ENCODE measurements at regions not wholly inside any gene's neighbourhood (a gene's known extent, or its start where the extent isn't known, plus 50 kb on each side); places are given as distances from the start of the nearest gene placed in this dataset.

DNA sequence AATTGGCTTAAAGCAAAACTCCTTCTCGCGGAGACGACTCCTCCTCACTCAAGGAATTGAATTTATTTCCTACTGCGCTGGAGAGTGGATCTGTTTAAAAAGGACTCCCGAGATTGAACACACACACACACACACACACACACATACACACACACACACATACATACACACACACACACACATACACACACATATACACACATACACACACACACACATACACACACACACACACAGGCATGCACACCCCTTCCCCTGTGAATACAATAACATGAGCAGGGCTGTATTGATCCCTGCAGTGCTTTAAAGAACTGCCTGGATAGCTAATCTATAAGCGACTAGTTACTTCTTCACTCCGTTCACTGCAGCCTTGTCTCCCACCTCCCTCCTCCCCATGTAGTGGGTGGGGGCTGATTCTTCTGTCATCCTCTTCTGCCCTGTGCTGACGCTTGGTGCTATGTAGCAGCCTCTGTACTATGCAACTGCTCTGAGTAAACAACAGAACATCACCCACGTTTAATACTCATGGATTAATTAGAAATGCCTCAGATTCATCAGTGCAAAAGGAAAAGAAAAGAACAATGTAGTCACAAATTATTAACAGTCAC lies 549.0 kb downstream of the CDH26 start:
- DNase-seq (ENCODE audit: low read depth): no peak
- TF ChIP-seq CTCF (conservative IDR thresholded peaks at IDR 0.05; ENCODE audit: low read depth, low read length): no peak
- no peak overlapping the region for H3K4me3 ChIP-seq (ENCODE audit: low read depth, low read length)

DNA sequence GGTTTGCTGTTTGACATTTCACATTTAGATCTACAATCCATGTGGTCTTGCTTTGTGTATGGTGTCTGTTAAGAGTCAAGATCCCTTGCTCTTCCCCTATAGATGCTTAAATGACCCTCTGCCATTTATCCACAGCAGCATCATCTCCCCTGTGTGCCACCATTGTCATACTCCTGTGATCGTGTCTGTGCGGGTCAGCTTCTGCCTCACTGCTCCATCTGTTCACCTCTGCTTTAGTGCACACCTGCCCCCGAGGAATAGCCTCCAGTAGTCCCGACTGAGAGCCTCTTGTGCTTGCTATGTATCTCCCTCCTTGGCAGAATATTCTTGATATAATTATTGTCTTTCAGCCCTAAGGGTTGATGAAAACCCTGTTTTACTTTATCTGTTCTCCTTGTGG lies 551.2 kb downstream of the CDH26 start:
- H3K4me3 ChIP-seq (ENCODE audit: low read depth, low read length): no peak overlapping the region
- no peak for TF ChIP-seq CTCF (conservative IDR thresholded peaks at IDR 0.05; ENCODE audit: low read depth, low read length)
- no peak for DNase-seq (ENCODE audit: low read depth)

- no peak overlapping the region for H3K4me3 ChIP-seq (ENCODE audit: low read depth, low read length)
- TF ChIP-seq CTCF (conservative IDR thresholded peaks at IDR 0.05; ENCODE audit: low read depth, low read length): no peak
- DNase-seq (ENCODE audit: low read depth): no peak
These were observed 552.1 kb downstream of the CDH26 start for GRCh38 chr20:60510356-60510755.

GRCh38 chr20:60512443-60512842 lies 554.2 kb downstream of the CDH26 start:
- no peak overlapping the region for H3K4me3 ChIP-seq (ENCODE audit: low read depth, low read length)
- TF ChIP-seq CTCF (conservative IDR thresholded peaks at IDR 0.05; ENCODE audit: low read depth, low read length): no peak
- no peak for DNase-seq (ENCODE audit: low read depth)

DNA sequence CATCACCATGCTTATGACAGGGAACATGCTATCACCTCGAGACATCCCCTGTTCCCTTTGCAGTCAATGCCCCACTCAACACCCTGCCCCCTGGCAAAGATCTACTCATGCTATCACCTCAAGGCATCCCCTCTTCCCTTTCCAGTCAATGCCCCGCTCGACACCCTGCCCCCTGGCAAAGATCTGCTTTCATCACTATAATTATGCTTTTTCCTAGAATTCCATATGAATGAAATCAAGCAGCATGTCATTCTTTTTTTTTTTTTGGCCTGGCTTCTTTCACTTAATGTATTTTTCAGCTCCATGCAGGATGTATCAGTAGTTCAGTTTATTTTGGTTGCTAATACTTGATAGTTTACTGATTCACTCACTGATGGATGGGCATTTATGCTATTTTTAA lies 554.9 kb downstream of the CDH26 start:
- DNase-seq (ENCODE audit: low read depth): no peak
- no peak overlapping the region for H3K4me3 ChIP-seq (ENCODE audit: low read depth, low read length)
- TF ChIP-seq CTCF (conservative IDR thresholded peaks at IDR 0.05; ENCODE audit: low read depth, low read length): no peak

DNA sequence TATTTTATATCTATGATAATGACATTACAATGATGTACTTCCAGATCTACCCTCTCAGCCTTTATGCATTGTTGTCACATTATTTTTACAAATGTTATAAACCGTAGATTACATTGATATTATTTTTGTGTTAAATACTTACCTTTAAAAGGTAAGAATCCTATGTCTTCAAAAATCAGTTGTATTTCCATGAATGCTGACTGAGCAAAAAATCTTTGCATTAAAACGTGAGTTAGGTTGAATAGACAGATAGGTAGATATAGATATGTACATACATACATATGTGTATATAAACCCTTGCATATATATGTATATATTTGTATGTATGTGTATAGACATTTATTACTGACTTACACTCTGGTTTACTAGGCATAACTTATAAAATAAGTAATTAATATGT lies 558.2 kb downstream of the CDH26 start:
- no peak for DNase-seq (ENCODE audit: low read depth)
- no peak for TF ChIP-seq CTCF (conservative IDR thresholded peaks at IDR 0.05; ENCODE audit: low read depth, low read length)
- no peak overlapping the region for H3K4me3 ChIP-seq (ENCODE audit: low read depth, low read length)

GRCh38 chr20:60518022-60518421 lies 559.8 kb downstream of the CDH26 start:
- DNase-seq (ENCODE audit: low read depth): no peak
- no peak for TF ChIP-seq CTCF (conservative IDR thresholded peaks at IDR 0.05; ENCODE audit: low read depth, low read length)
- no peak overlapping the region for H3K4me3 ChIP-seq (ENCODE audit: low read depth, low read length)
